HepG2 (cell line): ENCODE measurements at regions not wholly inside any gene's neighbourhood (a gene's known extent, or its start where the extent isn't known, plus 50 kb on each side); places are given as distances from the start of the nearest gene placed in this dataset.

Source experiments
- BHLHE40 ChIP-seq: IDR thresholded peaks from 2 replicates; pipeline ENCODE4 v1.6.1; 2011; ENCODE audit warnings: low read length, improper control_type of control experiment
- DNMT3B ChIP-seq: conservative IDR thresholded peaks from 2 replicates; pipeline ENCODE4 v1.6.1; 2016; ENCODE audit warnings: missing biosample characterization, control low read depth
- E2F1 ChIP-seq: sonication (generic); formaldehyde crosslinking; IDR thresholded peaks from 2 replicates; pipeline ENCODE4 v1.5.0; 2020; ENCODE audit warnings: missing genetic modification reagents
- FOSL2 ChIP-seq: sonication (generic); formaldehyde crosslinking; IDR thresholded peaks from 2 replicates; pipeline ENCODE4 v1.4.0; 2020; ENCODE audit warnings: missing genetic modification reagents
- HDAC2 ChIP-seq: sonication (generic); formaldehyde crosslinking; IDR thresholded peaks from 2 replicates; pipeline ENCODE4 v1.4.0; 2020; ENCODE audit warnings: missing genetic modification reagents
- HOMEZ ChIP-seq: IDR thresholded peaks from 2 replicates; pipeline ENCODE4 v1.6.1; 2016; ENCODE audit warnings: low read depth
- JUNB ChIP-seq: sonication (generic); formaldehyde crosslinking; IDR thresholded peaks from 2 replicates; pipeline ENCODE4 v1.8.0; 2022; ENCODE audit warnings: missing genetic modification reagents, mild to moderate bottlenecking, borderline replicate concordance
- MED1 ChIP-seq: sonication (generic); formaldehyde crosslinking; IDR thresholded peaks from 2 replicates; pipeline ENCODE4 v1.4.0; 2020; ENCODE audit warnings: missing genetic modification reagents
- NFE2L1 ChIP-seq: sonication (generic); formaldehyde crosslinking; IDR thresholded peaks from 2 replicates; pipeline ENCODE4 v1.4.0; 2020; ENCODE audit warnings: missing genetic modification reagents, mild to moderate bottlenecking, borderline replicate concordance
- NR2F6 ChIP-seq, 2 experiments: IDR thresholded peaks; 2 replicates each; pipeline ENCODE4 v1.6.1; 2016; ENCODE audit warnings: antibody characterized with exemption in 1 of 2, mild to moderate bottlenecking in 1 of 2
- PCBP2 ChIP-seq: fragments of 200-400 bp; formaldehyde crosslinking; optimal IDR thresholded peaks from 2 replicates; pipeline ENCODE3; 2018; ENCODE audit warnings: low read length, low read depth; ENCODE audit not compliant: poor library complexity, severe bottlenecking
- PHF20 ChIP-seq: sonication (generic); formaldehyde crosslinking; IDR thresholded peaks from 2 replicates; pipeline ENCODE4 v1.5.0; 2020; ENCODE audit warnings: mild to moderate bottlenecking, missing genetic modification reagents
- SMAD3 ChIP-seq: sonication (generic); formaldehyde crosslinking; IDR thresholded peaks from 2 replicates; pipeline ENCODE4 v1.4.0; 2020; ENCODE audit warnings: missing genetic modification reagents
- SP140L ChIP-seq: sonication (generic); formaldehyde crosslinking; IDR thresholded peaks from 2 replicates; pipeline ENCODE4 v1.4.0; 2020; ENCODE audit warnings: missing genetic modification reagents, borderline replicate concordance
- SRSF4 ChIP-seq: fragments of 200-400 bp; formaldehyde crosslinking; IDR thresholded peaks from one replicate; pipeline ENCODE4 v1.6.1; 2018; ENCODE audit warnings: mild to moderate bottlenecking, low read depth, low read length, moderate library complexity; ENCODE audit not compliant: poor library complexity, severe bottlenecking
- TBX2 ChIP-seq: sonication (generic); formaldehyde crosslinking; IDR thresholded peaks from 2 replicates; pipeline ENCODE4 v1.5.0; 2020; ENCODE audit warnings: missing genetic modification reagents, mild to moderate bottlenecking, borderline replicate concordance
- TEAD3 ChIP-seq: optimal IDR thresholded peaks from 2 replicates; pipeline ENCODE3; 2016; ENCODE audit warnings: borderline replicate concordance
- THAP11 ChIP-seq: IDR thresholded peaks from 2 replicates; pipeline ENCODE4 v1.6.1; 2016; ENCODE audit warnings: missing biosample characterization, missing genetic modification reagents
- ZBTB20 ChIP-seq: sonication (generic); formaldehyde crosslinking; IDR thresholded peaks from 2 replicates; pipeline ENCODE4 v1.8.1; 2023; ENCODE audit warnings: missing genetic modification reagents, low read depth, mild to moderate bottlenecking, borderline replicate concordance
- ZMYM4 ChIP-seq: sonication (generic); formaldehyde crosslinking; IDR thresholded peaks from 2 replicates; pipeline ENCODE4 v1.8.1; 2023; ENCODE audit warnings: mild to moderate bottlenecking, missing genetic modification reagents
- ZNF138 ChIP-seq: sonication (generic); formaldehyde crosslinking; IDR thresholded peaks from 2 replicates; pipeline ENCODE4 v1.5.0; 2020; ENCODE audit warnings: mild to moderate bottlenecking, low read depth, missing genetic modification reagents
- ZNF20 ChIP-seq: sonication (generic); formaldehyde crosslinking; IDR thresholded peaks from 2 replicates; pipeline ENCODE4 v1.4.0; 2020; ENCODE audit warnings: mild to moderate bottlenecking, moderate library complexity, missing genetic modification reagents
- ZNF337 ChIP-seq: sonication (generic); formaldehyde crosslinking; IDR thresholded peaks from 2 replicates; pipeline ENCODE4 v1.5.1; 2020; ENCODE audit warnings: missing genetic modification reagents, low read depth, mild to moderate bottlenecking, borderline replicate concordance
- ZNF703 ChIP-seq: sonication (generic); formaldehyde crosslinking; IDR thresholded peaks from 2 replicates; pipeline ENCODE4 v1.5.1; 2020; ENCODE audit warnings: missing genetic modification reagents, mild to moderate bottlenecking, moderate library complexity, borderline replicate concordance
- TF ChIP-seq, protein P1 (sequence below): IDR thresholded peaks from 2 replicates; pipeline ENCODE4 v1.6.1; 2018; ENCODE audit warnings: missing genetic modification reagents, mild to moderate bottlenecking, missing compliant biosample characterization
- TF ChIP-seq, protein P2 (sequence below): sonication (generic); formaldehyde crosslinking; IDR thresholded peaks from 2 replicates; pipeline ENCODE4 v1.4.0; 2020; ENCODE audit warnings: mild to moderate bottlenecking, low read depth, missing genetic modification reagents

- 0 out of 2 replicates have a peak, but pooled peaks have one; percentile 47 for TF ChIP-seq ZBTB20 (CRISPR knock-in tag)
- no peak for TF ChIP-seq ZNF138
- TF ChIP-seq ZNF337 (CRISPR knock-in tag), result no peak
- TF ChIP-seq ZNF20, result no peak
- TF ChIP-seq, protein P1, sequence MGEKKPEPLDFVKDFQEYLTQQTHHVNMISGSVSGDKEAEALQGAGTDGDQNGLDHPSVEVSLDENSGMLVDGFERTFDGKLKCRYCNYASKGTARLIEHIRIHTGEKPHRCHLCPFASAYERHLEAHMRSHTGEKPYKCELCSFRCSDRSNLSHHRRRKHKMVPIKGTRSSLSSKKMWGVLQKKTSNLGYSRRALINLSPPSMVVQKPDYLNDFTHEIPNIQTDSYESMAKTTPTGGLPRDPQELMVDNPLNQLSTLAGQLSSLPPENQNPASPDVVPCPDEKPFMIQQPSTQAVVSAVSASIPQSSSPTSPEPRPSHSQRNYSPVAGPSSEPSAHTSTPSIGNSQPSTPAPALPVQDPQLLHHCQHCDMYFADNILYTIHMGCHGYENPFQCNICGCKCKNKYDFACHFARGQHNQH, result no peak
- no peak for TF ChIP-seq JUNB
- TF ChIP-seq ZNF703, result no peak
- peak; percentile 44; the same call in 1 of the 2 replicates for TF ChIP-seq MED1
- TF ChIP-seq SRSF4, result no peak
- 0 out of 2 replicates have a peak, but pooled peaks have one; percentile 42 for TF ChIP-seq FOSL2 (CRISPR knock-in tag)
- no peak for TF ChIP-seq NFE2L1
- TF ChIP-seq, protein P2, sequence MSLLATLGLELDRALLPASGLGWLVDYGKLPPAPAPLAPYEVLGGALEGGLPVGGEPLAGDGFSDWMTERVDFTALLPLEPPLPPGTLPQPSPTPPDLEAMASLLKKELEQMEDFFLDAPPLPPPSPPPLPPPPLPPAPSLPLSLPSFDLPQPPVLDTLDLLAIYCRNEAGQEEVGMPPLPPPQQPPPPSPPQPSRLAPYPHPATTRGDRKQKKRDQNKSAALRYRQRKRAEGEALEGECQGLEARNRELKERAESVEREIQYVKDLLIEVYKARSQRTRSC, result no peak
- peak; percentile 44; the same call in 1 of the 2 replicates for TF ChIP-seq HDAC2 (CRISPR knock-in tag)
- TF ChIP-seq TBX2 (CRISPR knock-in tag), result 0 out of 2 replicates have a peak, but pooled peaks have one; percentile 33
- TF ChIP-seq TEAD3, result peak; percentile 85
- TF ChIP-seq SP140L (CRISPR knock-in tag), result no peak
- TF ChIP-seq PHF20 (CRISPR knock-in tag), result no peak
- TF ChIP-seq PCBP2, result no peak
- TF ChIP-seq SMAD3 (CRISPR knock-in tag), result no peak
- TF ChIP-seq THAP11 (CRISPR knock-in tag), result peak; percentile 12; the same call in 1 of the 2 replicates
- peak; percentile 22; the same call in 1 of the 2 replicates for TF ChIP-seq BHLHE40
- 0 out of 2 replicates have a peak, but pooled peaks have one; percentile 31 for TF ChIP-seq DNMT3B (CRISPR knock-in tag)
- TF ChIP-seq ZMYM4 (CRISPR knock-in tag), result 0 out of 2 replicates have a peak, but pooled peaks have one; percentile 16
- peak; percentile 15; the same call in 1 of the 2 replicates for TF ChIP-seq NR2F6 (IDR thresholded peaks at IDR 0.05)
- peak; percentile 32; the same call in 1 of the 2 replicates for TF ChIP-seq NR2F6 (CRISPR knock-in tag; IDR thresholded peaks at IDR 0.05)
- TF ChIP-seq HOMEZ, result peak; percentile 40; the same call in 1 of the 2 replicates
- TF ChIP-seq E2F1 (CRISPR knock-in tag), result no peak
Observed at GRCh38 chr19:46951171-46951986, 68.3 kb upstream of the NPAS1 start (continued).
